ENCODE measurements at regions not wholly inside any gene's neighbourhood (a gene's known extent, or its start where the extent isn't known, plus 50 kb on each side); places are given as distances from the start of the nearest gene placed in this dataset.

- no peaks in the 10 kb centered on the region for H3K9me3 ChIP-seq (ENCODE audit: low read depth, low read length)
- no peak overlapping the region for H3K4me3 ChIP-seq (ENCODE audit: low read length)
- no peaks in the 10 kb centered on the region for H3K27me3 ChIP-seq (ENCODE audit: insufficient read depth, low read length)
These were observed 202.3 kb upstream of the IRX1 start for GRCh38 chr5:3393122-3393919.

GRCh38 chr5:3392306-3392939 lies 203.2 kb upstream of the IRX1 start:
- no peaks in the 10 kb centered on the region for H3K4me1 ChIP-seq (ENCODE audit: insufficient read depth, low read length)
- H3K9me3 ChIP-seq (ENCODE audit: low read depth, low read length), result no peaks in the 10 kb centered on the region
- no peak overlapping the region for H3K4me3 ChIP-seq (ENCODE audit: low read length)
- no peaks in the 10 kb centered on the region for H3K27me3 ChIP-seq (ENCODE audit: insufficient read depth, low read length)

More at GRCh38 chr5:3393122-3393919, 202.3 kb upstream of the IRX1 start:
- no peaks in the 10 kb centered on the region for H3K4me1 ChIP-seq (ENCODE audit: insufficient read depth, low read length)

DNA sequence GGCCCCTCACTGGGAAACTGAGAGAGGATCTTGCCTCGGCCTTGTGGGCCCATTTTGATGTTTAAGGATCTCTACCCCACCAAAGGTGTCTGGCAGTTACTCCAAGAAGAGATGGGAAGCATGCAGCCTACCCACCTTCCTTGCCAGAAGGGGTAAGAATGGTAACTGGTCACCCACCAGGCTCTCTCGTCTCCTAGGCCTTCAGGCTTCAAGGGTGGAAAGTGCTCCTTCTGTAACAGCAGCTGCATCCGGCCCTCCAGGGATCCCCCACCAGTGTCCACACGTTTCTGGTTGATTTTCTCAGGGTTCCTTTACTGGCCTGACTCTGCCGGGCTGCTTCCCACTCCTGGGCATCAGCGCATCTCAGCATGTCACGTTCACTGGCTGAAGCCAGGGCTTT lies 204.4 kb upstream of the IRX1 start:
- Histone ChIP-seq H3K9me3 (ENCODE audit: low read depth, low read length) (no peaks in the 10 kb centered on the region), H3K4me3 (ENCODE audit: low read length) (no peak overlapping the region), H3K4me1 (ENCODE audit: insufficient read depth, low read length) (no peaks in the 10 kb centered on the region), H3K27me3 (ENCODE audit: insufficient read depth, low read length) (no peaks in the 10 kb centered on the region)

DNA sequence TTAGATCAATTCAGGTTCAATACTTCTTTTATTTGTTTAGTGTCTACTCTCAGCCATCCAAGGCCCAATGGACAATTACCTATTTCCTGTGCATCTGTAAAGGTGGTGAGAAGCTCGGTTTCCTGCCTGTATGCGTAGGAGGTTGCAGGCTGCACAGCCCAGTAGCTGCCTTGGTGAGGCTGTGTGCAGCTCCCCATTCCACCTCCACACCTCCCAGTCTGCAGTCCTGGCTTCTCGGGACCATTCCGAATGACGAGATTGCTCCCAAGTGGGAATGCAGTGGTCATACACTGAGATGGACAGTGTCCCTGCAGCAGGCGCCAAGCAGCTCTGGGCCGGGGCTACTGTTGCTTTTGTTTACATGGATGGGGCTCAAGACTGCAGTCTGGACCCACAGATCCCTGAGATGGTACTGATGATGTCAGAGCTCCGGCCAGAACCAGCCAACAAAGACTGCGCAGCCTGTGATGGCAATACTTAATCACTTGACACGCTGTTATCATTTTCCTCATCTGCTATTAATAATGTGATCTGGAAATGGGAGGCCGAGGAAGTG lies 206.1 kb upstream of the IRX1 start:
- Histone ChIP-seq H3K4me1 (ENCODE audit: insufficient read depth, low read length) (no peaks in the 10 kb centered on the region), H3K4me3 (ENCODE audit: low read length) (no peak overlapping the region), H3K27me3 (ENCODE audit: insufficient read depth, low read length) (no peaks in the 10 kb centered on the region), H3K9me3 (ENCODE audit: low read depth, low read length) (no peaks in the 10 kb centered on the region)

DNA sequence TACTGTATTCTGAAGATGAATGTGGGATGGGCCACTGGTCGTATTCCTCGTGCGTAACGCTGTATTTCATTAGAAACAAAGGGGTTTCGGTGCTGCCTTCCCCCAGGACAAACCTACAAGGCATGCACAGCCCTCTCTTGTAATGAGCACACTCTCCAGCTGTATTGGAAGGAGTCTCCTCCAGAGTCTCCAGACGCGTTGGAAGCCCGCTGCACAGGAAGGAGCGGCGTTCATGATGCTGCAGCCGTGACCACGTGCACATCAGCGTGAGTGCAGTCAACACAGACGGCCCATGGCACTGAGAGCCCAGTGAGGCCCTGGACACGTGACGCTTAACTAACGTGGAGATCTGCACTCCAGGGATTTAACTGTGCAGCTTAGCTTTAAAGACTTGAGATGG lies 209.0 kb upstream of the IRX1 start:
- Histone ChIP-seq H3K9me3 (ENCODE audit: low read depth, low read length) (no peaks in the 10 kb centered on the region), H3K27me3 (ENCODE audit: insufficient read depth, low read length) (no peaks in the 10 kb centered on the region), H3K4me1 (ENCODE audit: insufficient read depth, low read length) (no peaks in the 10 kb centered on the region), H3K4me3 (ENCODE audit: low read length) (no peak overlapping the region)

DNA sequence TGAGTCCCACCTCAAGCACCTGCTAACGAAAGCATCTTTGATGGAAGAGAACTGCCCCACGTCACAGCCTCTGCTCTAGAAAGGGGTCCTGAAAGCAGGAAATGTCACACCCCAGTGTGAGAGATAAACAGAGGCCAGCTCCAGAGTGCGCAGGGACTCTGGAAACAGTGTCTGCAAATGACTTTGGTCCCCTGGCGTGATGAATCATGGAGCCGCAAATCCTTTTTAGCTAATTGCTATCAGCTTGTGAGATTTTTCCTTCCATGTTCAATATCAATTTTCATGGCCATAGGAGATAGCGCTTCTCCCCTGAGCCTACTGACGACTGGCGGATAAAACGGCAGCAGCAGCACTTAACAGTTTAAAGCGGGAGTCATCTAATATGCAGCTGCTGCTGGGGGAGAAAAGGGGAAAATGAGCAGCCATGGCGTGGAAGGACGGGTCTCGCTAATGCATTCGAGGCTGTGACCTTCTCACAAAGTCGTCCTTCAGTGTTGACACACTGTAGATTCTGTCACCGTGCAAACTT lies 209.6 kb upstream of the IRX1 start:
- Histone ChIP-seq H3K4me1 (ENCODE audit: insufficient read depth, low read length) (no peaks in the 10 kb centered on the region), H3K9me3 (ENCODE audit: low read depth, low read length) (no peaks in the 10 kb centered on the region), H3K4me3 (ENCODE audit: low read length) (no peak overlapping the region), H3K27me3 (ENCODE audit: insufficient read depth, low read length) (no peaks in the 10 kb centered on the region)

GRCh38 chr5:3384531-3384930 lies 211.1 kb upstream of the IRX1 start:
- Histone ChIP-seq H3K9me3 (ENCODE audit: low read depth, low read length) (no peaks in the 10 kb centered on the region), H3K27me3 (ENCODE audit: insufficient read depth, low read length) (no peaks in the 10 kb centered on the region), H3K4me1 (ENCODE audit: insufficient read depth, low read length) (no peaks in the 10 kb centered on the region), H3K4me3 (ENCODE audit: low read length) (no peak overlapping the region)

GRCh38 chr5:3382782-3383181 lies 212.8 kb upstream of the IRX1 start:
- Histone ChIP-seq H3K27me3 (ENCODE audit: insufficient read depth, low read length) (no peaks in the 10 kb centered on the region), H3K4me3 (ENCODE audit: low read length) (no peak overlapping the region), H3K4me1 (ENCODE audit: insufficient read depth, low read length) (no peaks in the 10 kb centered on the region), H3K9me3 (ENCODE audit: low read depth, low read length) (no peaks in the 10 kb centered on the region)

DNA sequence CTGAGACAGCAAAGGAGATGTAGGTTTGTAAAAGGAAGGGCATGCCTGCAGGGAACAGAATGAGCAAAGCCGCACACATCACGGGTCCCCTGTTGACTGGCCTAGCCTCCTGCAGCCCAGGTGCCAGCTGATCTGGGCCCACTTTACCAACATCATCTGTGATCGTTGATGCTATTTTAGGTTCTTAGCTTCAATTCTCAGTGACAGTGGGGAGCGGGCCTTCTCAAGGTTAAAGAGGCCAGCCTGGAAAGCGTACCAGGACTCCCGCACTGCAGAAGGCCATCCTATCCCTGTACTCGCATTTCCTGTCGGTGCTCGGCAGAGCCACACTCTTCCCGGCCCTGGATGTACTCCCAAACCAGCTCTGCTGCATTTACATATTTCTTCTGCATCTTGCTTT lies 213.5 kb upstream of the IRX1 start:
- no peaks in the 10 kb centered on the region for H3K27me3 ChIP-seq (ENCODE audit: insufficient read depth, low read length)
- no peaks in the 10 kb centered on the region for H3K4me1 ChIP-seq (ENCODE audit: insufficient read depth, low read length)
- no peaks in the 10 kb centered on the region for H3K9me3 ChIP-seq (ENCODE audit: low read depth, low read length)
- H3K4me3 ChIP-seq (ENCODE audit: low read length), result no peak overlapping the region

DNA sequence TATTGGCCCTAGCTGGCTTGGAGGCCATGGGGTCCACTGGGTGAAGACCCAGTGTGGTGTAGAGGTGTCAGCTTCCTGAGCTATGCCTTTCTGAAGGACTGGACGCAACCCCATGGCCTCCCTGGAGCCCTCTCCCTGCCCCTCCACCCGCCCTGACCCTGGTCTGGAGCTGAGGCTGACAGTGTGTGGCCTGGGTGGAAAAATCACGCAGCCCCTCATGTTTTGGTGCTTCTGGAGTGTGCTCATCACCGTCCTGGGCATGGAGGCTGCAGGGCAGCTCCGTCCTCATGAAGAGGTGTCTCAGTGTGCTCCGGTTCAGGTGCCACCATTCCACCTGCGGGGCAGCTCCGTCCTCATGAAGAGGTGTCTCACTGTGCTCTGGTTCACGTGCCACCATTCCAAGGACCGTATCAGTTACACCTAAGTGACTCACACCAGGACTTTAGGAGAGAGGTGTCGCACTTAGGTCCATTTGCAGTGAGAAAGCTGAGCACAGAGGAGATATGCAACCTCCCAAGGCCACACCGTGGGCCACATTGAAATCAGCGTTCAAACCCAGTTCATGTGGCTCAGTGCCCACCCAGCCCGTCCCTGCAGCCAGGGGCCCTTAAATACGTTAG lies 214.3 kb upstream of the IRX1 start:
- H3K4me3 ChIP-seq (ENCODE audit: low read length), result no peak overlapping the region
- H3K4me1 ChIP-seq (ENCODE audit: insufficient read depth, low read length), result no peaks in the 10 kb centered on the region
- H3K9me3 ChIP-seq (ENCODE audit: low read depth, low read length), result no peaks in the 10 kb centered on the region
- H3K27me3 ChIP-seq (ENCODE audit: insufficient read depth, low read length), result no peaks in the 10 kb centered on the region

DNA sequence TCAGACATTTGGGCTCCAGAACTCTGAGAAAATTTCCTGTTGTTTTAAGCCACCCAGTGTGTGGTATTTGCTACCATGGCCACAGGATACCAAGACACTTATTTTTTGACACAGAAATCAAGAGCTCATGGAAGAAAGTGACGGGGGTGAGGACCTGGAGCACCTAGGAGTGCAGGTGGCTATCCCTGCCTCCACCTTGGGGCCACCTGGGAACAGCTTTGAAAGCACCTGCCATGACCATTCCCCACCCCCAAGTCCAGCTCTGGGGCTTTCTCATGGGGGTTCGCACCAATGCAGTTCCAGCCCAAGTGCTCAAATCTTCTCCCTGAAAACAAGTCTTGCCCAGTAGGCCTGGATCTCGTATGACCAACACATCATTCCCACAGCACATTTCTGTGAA lies 214.9 kb upstream of the IRX1 start:
- Histone ChIP-seq H3K4me3 (ENCODE audit: low read length) (no peak overlapping the region), H3K27me3 (ENCODE audit: insufficient read depth, low read length) (no peaks in the 10 kb centered on the region), H3K4me1 (ENCODE audit: insufficient read depth, low read length) (no peaks in the 10 kb centered on the region), H3K9me3 (ENCODE audit: low read depth, low read length) (no peaks in the 10 kb centered on the region)

GRCh38 chr5:3377831-3378230 lies 217.8 kb upstream of the IRX1 start:
- peaks cover 2% of the 10 kb centered on the region for H3K9me3 ChIP-seq (ENCODE audit: low read depth, low read length)
- H3K4me3 ChIP-seq (ENCODE audit: low read length), result no peak overlapping the region
- no peaks in the 10 kb centered on the region for H3K27me3 ChIP-seq (ENCODE audit: insufficient read depth, low read length)
- H3K4me1 ChIP-seq (ENCODE audit: insufficient read depth, low read length), result no peaks in the 10 kb centered on the region

GRCh38 chr5:3377176-3377575 lies 218.5 kb upstream of the IRX1 start:
- Histone ChIP-seq H3K4me3 (ENCODE audit: low read length) (no peak overlapping the region), H3K27me3 (ENCODE audit: insufficient read depth, low read length) (no peaks in the 10 kb centered on the region), H3K9me3 (ENCODE audit: low read depth, low read length) (peaks cover 8% of the 10 kb centered on the region), H3K4me1 (ENCODE audit: insufficient read depth, low read length) (no peaks in the 10 kb centered on the region)

- Histone ChIP-seq H3K4me1 (ENCODE audit: insufficient read depth, low read length) (no peaks in the 10 kb centered on the region), H3K27me3 (ENCODE audit: insufficient read depth, low read length) (no peaks in the 10 kb centered on the region), H3K4me3 (ENCODE audit: low read length) (no peak overlapping the region), H3K9me3 (ENCODE audit: low read depth, low read length) (peaks cover 14% of the 10 kb centered on the region)
These were observed 219.0 kb upstream of the IRX1 start for GRCh38 chr5:3376611-3377010.

DNA sequence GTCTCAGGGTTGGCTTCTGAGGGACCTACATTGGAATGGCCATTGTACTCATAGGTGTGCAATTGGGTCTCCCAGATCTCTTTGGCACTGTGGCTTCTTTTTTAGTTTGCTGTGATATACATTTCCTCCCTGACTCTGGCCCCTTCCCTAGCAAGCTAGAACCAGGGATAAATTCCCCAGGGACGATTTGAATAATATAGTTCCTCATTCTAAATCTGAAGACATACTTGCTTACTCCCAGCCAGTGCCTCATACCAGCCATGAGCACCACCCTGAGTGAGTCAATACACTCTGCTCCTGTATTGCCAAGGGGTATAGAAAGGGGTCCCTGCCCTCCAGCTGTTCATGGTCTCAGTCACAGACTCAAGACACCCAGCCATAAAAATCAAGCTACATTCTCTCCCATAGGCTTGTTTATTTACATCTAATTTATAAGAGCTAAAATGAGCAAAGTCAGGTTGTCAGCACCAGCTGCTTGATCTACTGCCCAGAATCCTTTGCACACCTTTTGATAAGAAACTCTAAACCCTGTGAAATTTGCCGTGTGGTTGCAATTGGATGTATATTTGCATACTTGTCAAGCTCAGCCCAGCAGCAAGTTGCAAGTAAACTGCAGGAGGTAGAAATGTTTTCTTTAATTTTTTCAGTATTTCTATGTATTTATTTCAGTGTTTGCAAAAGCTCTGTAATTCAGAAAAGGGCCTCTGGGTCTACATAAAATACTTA lies 219.9 kb upstream of the IRX1 start:
- H3K27me3 ChIP-seq (ENCODE audit: insufficient read depth, low read length), result no peaks in the 10 kb centered on the region
- H3K4me1 ChIP-seq (ENCODE audit: insufficient read depth, low read length), result no peaks in the 10 kb centered on the region
- no peak overlapping the region for H3K4me3 ChIP-seq (ENCODE audit: low read length)
- peaks cover 20% of the 10 kb centered on the region for H3K9me3 ChIP-seq (ENCODE audit: low read depth, low read length)
